Neural crest cell (in vitro differentiated cells): ENCODE measurements at regions not wholly inside any gene's neighbourhood (a gene's known extent, or its start where the extent isn't known, plus 50 kb on each side); places are given as distances from the start of the nearest gene placed in this dataset.
"Not testable (repeated sequence)": the region's sequence is repeated elsewhere in the genome, so short reads cannot be mapped to it uniquely, and the experiment has no call there.

Source experiments
- DNase-seq: peaks from one replicate; pipeline ENCODE4 v3.0.0; 2021; ENCODE audit warnings: low read depth, mixed read lengths, low spot score
- H3K27ac Mint-ChIP-seq: one replicate; pipeline ENCODE4 v1.8.0; 2021; ENCODE audit warnings: mild to moderate bottlenecking, mixed read lengths; ENCODE audit not compliant: unreplicated experiment
- H3K27me3 Mint-ChIP-seq: 2 replicates; pipeline ENCODE4 v1.8.0; 2021; ENCODE audit warnings: low read depth, mild to moderate bottlenecking, mixed read lengths
- H3K36me3 Mint-ChIP-seq: 2 replicates; pipeline ENCODE4 v1.8.0; 2021; ENCODE audit warnings: low read depth, mild to moderate bottlenecking, mixed read lengths
- H3K4me1 Mint-ChIP-seq: 2 replicates; pipeline ENCODE4 v1.8.0; 2021; ENCODE audit warnings: mixed read lengths
- H3K4me3 Mint-ChIP-seq: one replicate; pipeline ENCODE4 v1.8.0; 2021; ENCODE audit warnings: mild to moderate bottlenecking, mixed read lengths
- H3K9me3 Mint-ChIP-seq: 2 replicates; pipeline ENCODE4 v1.8.0; 2021; ENCODE audit warnings: mixed read lengths
- TF ChIP-seq, protein P1 (sequence below): fragments of 200-600 bp; sonication (generic); conservative IDR thresholded peaks from 2 replicates; pipeline ENCODE4 v1.5.0; 2021; ENCODE audit warnings: antibody characterized with exemption, mild to moderate bottlenecking

DNA sequence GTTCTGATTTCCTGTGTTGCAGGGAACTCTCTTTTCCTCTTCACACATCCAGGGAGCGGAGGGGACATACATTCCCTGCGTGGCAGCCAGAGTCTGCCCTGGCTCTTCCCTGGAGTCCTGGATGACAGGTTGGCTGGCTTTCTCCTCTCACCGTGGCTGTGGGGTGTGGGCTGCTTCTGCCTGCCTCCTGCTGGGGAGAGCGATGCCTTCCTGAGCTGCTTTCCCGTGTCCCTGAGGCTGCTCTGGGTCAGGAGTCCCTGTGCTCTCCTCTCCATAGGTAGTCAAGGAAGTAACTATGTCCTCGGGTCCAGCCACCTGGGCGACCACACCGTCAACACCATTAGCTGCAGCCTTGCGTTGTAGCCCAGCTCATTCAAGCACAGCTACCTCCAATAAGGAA is 451.7 kb downstream of the QKI start:
- peaks cover 30% of the 10 kb centered on the region for H3K4me1 Mint-ChIP-seq
- H3K27me3 Mint-ChIP-seq, result no peaks in the 10 kb centered on the region
- no peak overlapping the region for H3K4me3 Mint-ChIP-seq
- no peaks in the 10 kb centered on the region for H3K36me3 Mint-ChIP-seq
- H3K9me3 Mint-ChIP-seq, result no peaks in the 10 kb centered on the region
- H3K27ac Mint-ChIP-seq, result no peak overlapping the region
- TF ChIP-seq, protein P1, sequence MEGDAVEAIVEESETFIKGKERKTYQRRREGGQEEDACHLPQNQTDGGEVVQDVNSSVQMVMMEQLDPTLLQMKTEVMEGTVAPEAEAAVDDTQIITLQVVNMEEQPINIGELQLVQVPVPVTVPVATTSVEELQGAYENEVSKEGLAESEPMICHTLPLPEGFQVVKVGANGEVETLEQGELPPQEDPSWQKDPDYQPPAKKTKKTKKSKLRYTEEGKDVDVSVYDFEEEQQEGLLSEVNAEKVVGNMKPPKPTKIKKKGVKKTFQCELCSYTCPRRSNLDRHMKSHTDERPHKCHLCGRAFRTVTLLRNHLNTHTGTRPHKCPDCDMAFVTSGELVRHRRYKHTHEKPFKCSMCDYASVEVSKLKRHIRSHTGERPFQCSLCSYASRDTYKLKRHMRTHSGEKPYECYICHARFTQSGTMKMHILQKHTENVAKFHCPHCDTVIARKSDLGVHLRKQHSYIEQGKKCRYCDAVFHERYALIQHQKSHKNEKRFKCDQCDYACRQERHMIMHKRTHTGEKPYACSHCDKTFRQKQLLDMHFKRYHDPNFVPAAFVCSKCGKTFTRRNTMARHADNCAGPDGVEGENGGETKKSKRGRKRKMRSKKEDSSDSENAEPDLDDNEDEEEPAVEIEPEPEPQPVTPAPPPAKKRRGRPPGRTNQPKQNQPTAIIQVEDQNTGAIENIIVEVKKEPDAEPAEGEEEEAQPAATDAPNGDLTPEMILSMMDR, result no peak
- no peak for DNase-seq

DNA sequence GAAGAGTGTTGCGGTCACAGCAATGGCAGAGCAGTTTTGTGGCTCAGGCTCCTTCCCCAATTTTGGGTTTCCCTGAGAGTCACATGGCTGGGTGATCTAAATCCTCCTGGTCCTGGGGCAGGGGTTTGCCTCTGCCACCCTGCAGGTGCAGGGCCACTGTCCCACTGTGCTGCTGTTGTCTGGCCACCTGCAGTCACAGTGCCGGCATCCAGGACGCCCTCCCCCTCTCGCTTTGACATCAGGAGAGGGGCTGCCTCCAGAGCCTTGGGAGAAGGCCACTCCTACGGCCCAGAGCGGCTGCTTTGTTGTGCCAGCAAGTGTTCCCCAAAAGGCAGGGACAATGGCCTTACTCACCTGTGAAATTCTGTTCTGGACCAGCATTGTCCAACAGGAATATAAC is 449.0 kb downstream of the QKI start:
- H3K27ac Mint-ChIP-seq, result no peak overlapping the region
- no peaks in the 10 kb centered on the region for H3K9me3 Mint-ChIP-seq
- no peaks in the 10 kb centered on the region for H3K36me3 Mint-ChIP-seq
- no peak for DNase-seq
- no peaks in the 10 kb centered on the region for H3K27me3 Mint-ChIP-seq
- TF ChIP-seq, protein P1, result no peak
- H3K4me3 Mint-ChIP-seq, result no peak overlapping the region
- peaks cover 49% of the 10 kb centered on the region for H3K4me1 Mint-ChIP-seq

DNA sequence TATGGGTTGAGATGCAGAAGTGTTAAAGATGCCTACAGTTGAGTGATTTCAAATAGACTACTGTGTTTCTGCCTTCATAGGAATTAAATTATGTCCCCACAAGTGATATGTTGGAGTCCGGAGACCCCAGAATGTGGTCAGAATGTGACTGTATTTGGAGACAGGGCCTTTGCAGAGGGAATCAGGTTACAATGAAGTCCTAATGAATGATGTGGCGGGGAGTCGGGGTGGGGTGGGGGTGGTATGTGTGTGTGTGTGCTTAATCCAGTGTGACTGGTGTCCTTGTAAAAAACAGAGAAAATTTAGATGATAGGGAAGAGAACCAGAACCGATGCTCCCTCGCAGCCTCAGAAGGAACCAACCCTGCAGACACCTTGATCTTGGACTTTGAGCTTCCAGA is 448.2 kb downstream of the QKI start:
- no peak for DNase-seq
- Mint-ChIP-seq H3K4me3 (no peak overlapping the region), H3K36me3 (no peaks in the 10 kb centered on the region), H3K9me3 (no peaks in the 10 kb centered on the region), H3K4me1 (peaks cover 49% of the 10 kb centered on the region), H3K27me3 (no peaks in the 10 kb centered on the region), H3K27ac (no peak overlapping the region)
- TF ChIP-seq, protein P1, result no peak

DNA sequence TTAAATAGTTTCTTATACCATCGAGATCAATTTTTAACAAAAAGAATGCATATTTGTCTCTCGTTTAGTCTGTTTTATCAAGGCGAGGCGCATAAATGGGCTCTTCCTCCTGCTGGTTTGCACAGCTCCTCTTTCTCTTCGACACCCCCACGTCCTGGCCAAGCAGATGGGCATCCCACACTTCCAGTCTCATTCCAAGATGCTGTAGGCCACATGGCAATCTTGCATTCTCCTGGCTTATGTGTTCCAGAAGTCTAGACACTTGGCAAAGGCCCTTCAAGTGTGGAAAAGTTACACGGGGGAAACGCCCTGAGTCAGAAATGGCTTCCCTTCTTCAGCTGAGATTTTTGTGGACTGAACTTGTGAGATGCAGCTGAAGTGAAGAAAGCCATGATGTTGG is 447.1 kb downstream of the QKI start:
- Mint-ChIP-seq H3K9me3 (no peaks in the 10 kb centered on the region), H3K4me1 (peaks cover 45% of the 10 kb centered on the region), H3K27ac (no peak overlapping the region), H3K4me3 (no peak overlapping the region), H3K27me3 (no peaks in the 10 kb centered on the region), H3K36me3 (no peaks in the 10 kb centered on the region)
- TF ChIP-seq, protein P1, result no peak
- DNase-seq, result no peak

DNA sequence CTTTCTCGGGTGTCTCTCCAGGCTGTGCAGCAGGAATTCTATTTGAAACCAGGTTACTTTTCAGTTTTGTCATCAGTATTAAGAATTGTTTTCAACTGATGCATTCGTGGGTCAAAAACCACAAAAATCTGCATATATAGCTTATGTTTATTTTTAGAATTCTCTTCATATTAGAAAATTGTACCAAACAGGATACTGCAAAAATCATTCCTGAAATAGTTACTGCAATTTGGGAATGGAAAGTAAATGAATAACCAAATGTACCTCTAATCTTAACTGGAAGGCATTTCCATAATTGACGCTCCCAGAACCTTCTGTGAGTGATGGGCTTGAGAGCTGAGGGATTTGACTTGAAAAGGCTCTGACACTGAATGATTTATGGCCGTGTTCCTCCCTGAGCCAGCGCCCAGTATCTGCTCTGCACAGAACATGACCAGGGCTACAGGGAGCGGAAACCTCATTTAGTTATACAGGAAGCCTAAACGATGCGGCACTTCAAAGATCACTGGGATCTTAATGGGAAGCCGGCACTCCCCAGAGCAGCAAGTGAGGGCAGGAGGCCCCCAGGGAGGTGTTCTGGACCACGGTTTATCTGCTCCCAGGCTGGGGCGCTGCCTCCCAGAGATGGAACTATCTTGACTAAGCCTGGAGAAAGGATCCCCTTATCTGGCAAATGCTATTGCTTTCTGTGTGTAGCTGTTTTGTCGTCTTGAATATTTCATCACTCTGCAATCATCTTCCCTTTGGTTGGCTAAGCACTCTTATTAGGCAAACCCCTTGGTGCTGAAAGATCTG is 446.0 kb downstream of the QKI start:
- peak overlapping the region; percentile 1 for H3K27ac Mint-ChIP-seq
- H3K9me3 Mint-ChIP-seq, result no peaks in the 10 kb centered on the region
- no peaks in the 10 kb centered on the region for H3K36me3 Mint-ChIP-seq
- TF ChIP-seq, protein P1, result no peak
- H3K4me1 Mint-ChIP-seq, result peaks cover 44% of the 10 kb centered on the region
- H3K27me3 Mint-ChIP-seq, result no peaks in the 10 kb centered on the region
- no peak for DNase-seq
- peak overlapping the region; percentile 11 for H3K4me3 Mint-ChIP-seq

DNA sequence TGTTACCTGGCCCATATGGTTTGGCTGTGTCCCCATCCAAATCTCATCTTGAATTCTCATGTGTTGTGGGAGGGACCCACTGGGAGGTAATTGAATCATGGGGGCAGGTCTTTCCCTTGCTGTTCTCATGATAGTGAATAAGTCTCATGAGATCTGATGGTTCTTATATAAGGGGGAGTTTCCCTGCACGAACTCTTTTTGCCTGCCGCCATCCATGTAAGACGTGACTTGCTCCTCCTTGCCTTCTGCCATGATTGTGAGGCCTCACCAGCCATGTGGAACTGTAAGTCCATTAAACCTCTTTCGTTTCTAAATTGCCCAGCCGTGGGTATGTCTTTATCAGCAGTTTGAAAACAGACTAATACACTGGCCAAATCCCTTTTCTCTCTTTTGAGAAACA is 444.4 kb downstream of the QKI start:
- peaks cover 48% of the 10 kb centered on the region for H3K4me1 Mint-ChIP-seq
- H3K9me3 Mint-ChIP-seq, H3K27me3 Mint-ChIP-seq, H3K27ac Mint-ChIP-seq, H3K4me3 Mint-ChIP-seq, DNase-seq, H3K36me3 Mint-ChIP-seq: not testable (repeated sequence)
